CD4-positive, alpha-beta T cell treated with Interleukin-17A for 4 hours (primary cell): ENCODE measurements at regions not wholly inside any gene's neighbourhood (a gene's known extent, or its start where the extent isn't known, plus 50 kb on each side); places are given as distances from the start of the nearest gene placed in this dataset.
"Not testable (repeated sequence)": the region's sequence is repeated elsewhere in the genome, so short reads cannot be mapped to it uniquely, and the experiment has no call there.

ENCODE experiments used
- DNase-seq: peaks from one replicate; pipeline ENCODE4 v3.0.0-alpha.2; 2020; ENCODE audit warnings: mixed read lengths

- DNase-seq: no peak
These were observed 454.8 kb downstream of the CSNK1G3 start for GRCh38 chr5:123966781-123967180.

GRCh38 chr5:123965626-123966025 is 453.6 kb downstream of the CSNK1G3 start:
- no peak for DNase-seq

GRCh38 chr5:123964884-123965283 is 452.9 kb downstream of the CSNK1G3 start:
- DNase-seq: no peak

GRCh38 chr5:123960526-123960925 is 448.5 kb downstream of the CSNK1G3 start:
- no peak for DNase-seq

GRCh38 chr5:123951582-123951977 is 439.6 kb downstream of the CSNK1G3 start:
- DNase-seq: no peak

- DNase-seq: no peak
These were observed 439.0 kb downstream of the CSNK1G3 start for GRCh38 chr5:123950701-123951581.

GRCh38 chr5:123949807-123950340 is 437.9 kb downstream of the CSNK1G3 start:
- DNase-seq: no peak

GRCh38 chr5:123949043-123949804 is 437.2 kb downstream of the CSNK1G3 start:
- no peak for DNase-seq

GRCh38 chr5:123947797-123948196 is 435.8 kb downstream of the CSNK1G3 start:
- DNase-seq: no peak

- DNase-seq: no peak
These were observed 433.6 kb downstream of the CSNK1G3 start for GRCh38 chr5:123945548-123945947.

- DNase-seq: no peak
These were observed 431.2 kb downstream of the CSNK1G3 start for GRCh38 chr5:123943151-123943550.

- DNase-seq: no peak
These were observed 428.4 kb downstream of the CSNK1G3 start for GRCh38 chr5:123940416-123940815.

GRCh38 chr5:123937230-123937629 is 425.3 kb downstream of the CSNK1G3 start:
- DNase-seq: no peak

GRCh38 chr5:123936548-123936947 is 424.6 kb downstream of the CSNK1G3 start:
- DNase-seq: no peak

- not testable (repeated sequence) for DNase-seq
These were observed 421.8 kb downstream of the CSNK1G3 start for GRCh38 chr5:123933812-123934211.

GRCh38 chr5:123929055-123929474 is 417.1 kb downstream of the CSNK1G3 start:
- DNase-seq: no peak

- no peak for DNase-seq
These were observed 416.4 kb downstream of the CSNK1G3 start for GRCh38 chr5:123928401-123928800.

GRCh38 chr5:123921193-123921592 is 409.2 kb downstream of the CSNK1G3 start:
- no peak for DNase-seq

- no peak for DNase-seq
These were observed 404.6 kb downstream of the CSNK1G3 start for GRCh38 chr5:123916345-123917121.

- no peak for DNase-seq
These were observed 402.4 kb downstream of the CSNK1G3 start for GRCh38 chr5:123914333-123914732.

GRCh38 chr5:123907349-123907748 is 395.4 kb downstream of the CSNK1G3 start:
- DNase-seq: no peak

GRCh38 chr5:123906698-123907295 is 394.8 kb downstream of the CSNK1G3 start:
- no peak for DNase-seq
